Midbrain (tissue), 1 donor: ENCODE measurements at regions not wholly inside any gene's neighbourhood (a gene's known extent, or its start where the extent isn't known, plus 50 kb on each side); places are given as distances from the start of the nearest gene placed in this dataset.
"Not testable (repeated sequence)": the region's sequence is repeated elsewhere in the genome, so short reads cannot be mapped to it uniquely, and the experiment has no call there.

Experiments
- DNase-seq: peaks from one replicate; lab custom pipeline; 2025; lab: John Stamatoyannopoulos, UW

DNA sequence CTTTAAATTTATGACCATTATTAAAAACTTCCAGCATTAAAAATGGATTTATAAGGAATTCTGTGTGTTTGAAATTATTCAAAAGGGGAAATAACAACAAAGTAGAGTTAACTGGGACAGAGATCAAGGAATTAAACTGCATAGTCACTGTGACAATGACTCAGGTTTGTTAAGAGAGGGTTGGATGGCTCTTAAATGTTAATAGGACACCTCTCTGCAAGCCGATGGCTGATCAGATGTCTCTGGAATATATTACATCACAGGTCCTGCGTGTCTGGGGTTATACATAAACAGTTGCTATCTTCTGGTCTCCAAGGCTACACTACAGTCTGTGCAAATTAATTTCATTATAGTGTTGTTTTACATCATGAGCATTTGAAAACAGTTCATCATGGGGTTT lies 574.3 kb downstream of the COL12A1 start:
- no peak for DNase-seq

DNA sequence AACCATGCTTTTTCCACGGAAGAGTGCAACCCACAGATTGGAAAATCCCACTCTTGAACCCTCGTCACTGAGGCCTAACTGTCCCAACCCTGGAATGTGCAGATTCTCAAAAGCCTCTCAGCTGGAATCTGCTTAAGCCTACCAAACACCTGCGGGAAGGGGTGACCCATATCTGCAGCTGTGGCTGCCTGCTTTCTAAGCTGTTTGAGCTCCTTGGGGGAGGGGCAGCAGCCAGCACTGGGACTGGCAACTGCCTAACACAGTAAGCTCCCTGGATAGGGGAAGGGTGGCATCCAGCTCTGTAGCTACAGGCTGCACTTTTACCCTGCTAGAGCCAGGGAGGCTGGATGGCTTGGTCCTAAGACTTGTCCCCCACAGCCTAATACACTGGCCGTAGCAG lies 579.6 kb downstream of the COL12A1 start:
- no peak for DNase-seq

DNA sequence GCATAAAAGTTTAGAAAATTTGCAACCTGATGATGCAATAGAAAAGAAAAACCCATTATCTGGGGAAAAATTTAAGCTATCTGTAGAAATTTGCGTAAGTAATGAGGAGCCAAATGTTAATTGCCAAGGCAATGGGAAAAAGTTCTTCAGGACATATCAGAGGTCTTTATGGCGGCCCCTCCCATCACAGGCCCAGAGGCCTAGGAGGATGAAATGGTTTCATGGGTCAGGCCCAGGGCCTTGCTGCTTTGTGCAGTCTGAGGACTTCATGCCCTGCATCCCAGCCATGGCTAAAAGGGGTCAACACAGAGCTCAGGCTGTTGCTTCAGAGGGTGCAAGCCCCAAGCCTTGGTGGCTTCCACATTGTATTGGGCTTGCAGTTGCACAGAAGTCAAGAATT lies 582.8 kb downstream of the COL12A1 start:
- no peak for DNase-seq

GRCh38 chr6:74611220-74611619 lies 594.6 kb downstream of the COL12A1 start:
- DNase-seq = no peak

DNA sequence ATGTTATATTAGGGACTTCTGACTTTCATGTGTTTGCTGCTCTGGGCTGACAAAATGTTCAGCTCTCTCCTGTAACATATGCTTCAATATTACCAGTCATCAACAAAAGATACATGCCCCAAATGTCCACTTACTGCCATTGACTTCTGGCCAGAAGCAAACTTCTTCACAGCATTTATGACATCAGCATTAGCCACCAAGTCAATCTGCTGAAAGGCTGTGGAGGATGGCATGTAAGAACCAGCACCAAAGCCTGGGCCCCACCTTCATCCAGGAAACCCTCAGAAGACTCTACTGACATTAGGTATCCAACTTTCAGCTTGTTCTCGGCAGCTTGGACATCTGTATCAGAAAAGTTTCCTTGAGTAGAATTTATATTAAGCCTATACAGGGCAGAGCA lies 595.5 kb downstream of the COL12A1 start:
- no peak for DNase-seq

- no peak for DNase-seq
Measured at GRCh38 chr6:74609871-74610270, 596.0 kb downstream of the COL12A1 start.

DNA sequence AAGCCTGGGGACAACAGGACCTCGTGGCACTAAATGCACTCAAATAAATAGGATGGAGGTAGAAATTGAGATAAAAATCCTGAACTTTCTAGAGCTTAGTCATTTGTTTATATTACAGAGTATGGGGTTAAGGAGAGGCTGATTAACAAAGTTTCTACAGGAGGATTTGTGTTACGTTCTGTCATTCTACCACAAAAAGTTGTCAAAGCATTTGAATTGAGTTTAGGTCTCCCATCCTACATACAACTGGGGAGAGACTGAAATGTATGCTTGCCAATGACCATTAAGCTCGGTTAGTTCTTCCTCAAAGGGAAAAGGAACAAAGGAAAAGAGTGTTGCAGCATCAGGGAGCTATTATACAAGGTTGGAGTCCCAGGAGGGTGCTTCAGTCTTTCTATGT lies 597.9 kb downstream of the COL12A1 start:
- no peak for DNase-seq

DNA sequence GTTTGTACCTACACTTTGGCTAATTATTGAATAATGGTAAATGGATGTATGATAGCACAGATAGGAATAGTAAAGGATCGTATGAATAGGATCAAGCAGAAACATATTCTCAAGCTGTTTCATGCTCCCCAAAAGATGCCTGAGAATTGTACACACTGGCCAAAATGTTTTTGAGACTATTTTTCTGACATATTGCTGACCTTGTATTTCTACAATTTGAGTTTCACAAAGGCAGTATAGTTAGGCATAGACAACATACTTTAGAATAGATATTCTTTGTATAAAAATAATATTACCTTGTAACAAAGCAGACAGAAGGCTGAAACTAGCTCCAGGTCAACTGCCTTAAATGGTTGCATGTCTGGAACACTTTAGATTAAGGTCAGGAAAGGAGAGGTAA lies 598.4 kb downstream of the COL12A1 start:
- no peak for DNase-seq

DNA sequence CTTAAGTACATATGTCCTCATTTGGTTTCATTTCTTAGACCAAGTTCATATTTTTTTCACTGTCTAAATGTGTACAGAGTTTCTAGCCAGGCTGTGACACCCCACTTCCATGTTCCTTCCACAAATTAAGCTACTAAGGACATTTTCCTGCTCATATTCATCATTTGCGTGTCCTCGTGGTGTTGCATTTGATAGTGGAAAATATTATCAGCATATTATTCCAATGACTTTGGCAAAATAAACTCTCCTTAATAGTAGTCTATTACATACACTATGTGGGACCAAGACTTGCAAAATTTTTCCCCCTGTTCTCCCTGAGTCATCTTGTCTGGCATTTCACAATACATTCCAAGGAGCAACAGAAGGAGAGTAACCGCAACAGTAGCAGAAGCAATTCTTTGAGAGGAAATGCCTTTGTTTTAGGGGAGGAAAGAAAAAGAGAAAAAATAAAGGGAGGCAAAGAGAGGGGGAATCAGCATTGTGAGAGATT lies 599.2 kb downstream of the COL12A1 start:
- no peak for DNase-seq

- no peak for DNase-seq
Measured at GRCh38 chr6:74605922-74606581, 599.8 kb downstream of the COL12A1 start.

DNA sequence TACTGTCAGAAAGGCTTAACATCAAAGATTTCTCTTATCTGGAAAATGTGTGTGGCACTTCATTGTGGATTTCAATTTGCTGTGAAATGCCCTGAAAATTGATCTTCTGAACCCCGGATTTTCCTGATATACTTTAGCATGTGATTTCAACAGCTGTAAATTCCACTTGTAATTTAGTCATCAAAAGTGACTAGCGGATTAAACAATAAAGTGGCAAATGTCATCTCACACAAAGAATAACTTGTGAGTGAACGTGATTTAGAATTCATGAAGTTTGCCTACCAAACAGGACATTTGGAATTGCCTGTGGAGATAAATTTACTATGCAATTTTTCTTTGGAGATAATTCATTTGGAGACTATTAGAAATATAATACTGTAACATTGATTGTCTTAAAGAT lies 601.6 kb downstream of the COL12A1 start:
- no peak for DNase-seq

GRCh38 chr6:74603322-74604076 lies 602.4 kb downstream of the COL12A1 start:
- no peak for DNase-seq

DNA sequence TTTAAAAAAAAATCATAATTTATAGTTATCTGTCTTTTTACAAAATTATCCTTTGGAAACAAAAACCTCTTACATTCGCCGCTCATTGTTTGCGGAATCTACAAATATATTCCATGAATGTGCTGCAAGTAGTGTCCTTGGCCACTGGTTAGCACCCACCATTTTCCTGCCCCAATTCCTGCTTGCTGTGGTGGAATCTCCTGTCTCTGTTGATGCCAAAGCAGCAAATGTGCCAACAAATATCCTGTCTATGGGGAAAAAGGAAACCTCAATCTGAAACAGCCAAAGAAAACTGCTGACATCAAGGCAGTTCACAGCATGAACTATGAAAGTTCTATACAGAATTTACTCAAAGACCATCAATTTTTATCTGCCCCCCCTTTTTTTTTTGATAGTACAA lies 603.6 kb downstream of the COL12A1 start:
- no peak for DNase-seq

- DNase-seq = no peak
Measured at GRCh38 chr6:74598462-74599393, 607.1 kb downstream of the COL12A1 start.

GRCh38 chr6:74597840-74598239 lies 608.0 kb downstream of the COL12A1 start:
- no peak for DNase-seq

DNA sequence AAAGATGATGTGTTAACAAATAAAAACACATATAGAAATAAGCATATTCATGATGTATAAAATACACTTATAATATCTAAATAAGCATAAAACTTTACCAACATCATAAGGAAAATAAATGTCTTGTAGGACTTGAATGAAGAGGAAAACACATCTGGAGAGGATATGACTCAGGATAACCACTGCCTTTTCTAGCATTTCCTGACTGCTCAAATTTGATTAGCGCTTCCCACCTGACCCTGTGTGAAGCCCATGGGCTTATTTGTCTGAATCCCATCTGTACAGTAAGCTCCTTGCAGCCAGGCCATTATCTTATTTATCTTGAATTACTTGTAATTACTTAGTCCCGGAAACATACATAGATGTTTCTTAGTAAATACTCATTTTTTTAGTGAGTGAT lies 608.6 kb downstream of the COL12A1 start:
- no peak for DNase-seq

DNA sequence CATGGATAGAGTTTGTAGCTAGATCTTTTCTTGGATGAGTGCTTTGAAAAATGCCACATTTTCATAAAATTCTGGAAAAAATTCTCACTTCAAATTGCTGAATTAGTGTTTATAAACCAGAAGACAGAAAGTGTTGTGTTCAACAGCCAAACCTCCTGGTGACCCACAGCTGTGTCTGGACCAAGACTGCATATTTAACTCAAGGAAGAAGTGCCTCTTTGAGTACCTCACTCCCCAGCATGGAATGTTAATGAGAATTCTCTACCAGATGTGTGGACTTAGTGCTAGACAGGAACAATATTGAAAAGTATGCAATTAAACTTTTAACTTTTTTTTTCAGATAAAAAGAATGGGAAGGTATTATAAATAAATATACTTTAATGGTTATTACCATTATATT lies 609.3 kb downstream of the COL12A1 start:
- no peak for DNase-seq

DNA sequence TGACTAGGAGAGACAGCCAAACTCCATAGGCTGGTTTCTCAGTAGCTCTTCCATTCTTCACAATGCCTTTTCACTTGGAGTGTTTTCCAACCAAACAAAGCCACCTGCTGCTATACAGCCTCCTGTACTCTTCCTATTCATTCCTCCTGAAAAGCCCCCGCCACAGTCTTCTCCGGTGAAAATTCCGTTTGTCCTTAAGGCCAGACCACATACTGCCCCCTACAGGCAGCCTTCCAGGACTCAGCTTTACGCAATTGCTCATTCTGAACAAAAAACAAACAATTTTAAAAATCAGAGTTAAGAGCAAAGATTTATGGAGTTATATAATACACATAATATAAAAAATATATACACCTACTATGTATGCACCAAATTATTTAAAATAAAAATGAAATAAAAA lies 611.5 kb downstream of the COL12A1 start:
- not testable (repeated sequence) for DNase-seq

DNA sequence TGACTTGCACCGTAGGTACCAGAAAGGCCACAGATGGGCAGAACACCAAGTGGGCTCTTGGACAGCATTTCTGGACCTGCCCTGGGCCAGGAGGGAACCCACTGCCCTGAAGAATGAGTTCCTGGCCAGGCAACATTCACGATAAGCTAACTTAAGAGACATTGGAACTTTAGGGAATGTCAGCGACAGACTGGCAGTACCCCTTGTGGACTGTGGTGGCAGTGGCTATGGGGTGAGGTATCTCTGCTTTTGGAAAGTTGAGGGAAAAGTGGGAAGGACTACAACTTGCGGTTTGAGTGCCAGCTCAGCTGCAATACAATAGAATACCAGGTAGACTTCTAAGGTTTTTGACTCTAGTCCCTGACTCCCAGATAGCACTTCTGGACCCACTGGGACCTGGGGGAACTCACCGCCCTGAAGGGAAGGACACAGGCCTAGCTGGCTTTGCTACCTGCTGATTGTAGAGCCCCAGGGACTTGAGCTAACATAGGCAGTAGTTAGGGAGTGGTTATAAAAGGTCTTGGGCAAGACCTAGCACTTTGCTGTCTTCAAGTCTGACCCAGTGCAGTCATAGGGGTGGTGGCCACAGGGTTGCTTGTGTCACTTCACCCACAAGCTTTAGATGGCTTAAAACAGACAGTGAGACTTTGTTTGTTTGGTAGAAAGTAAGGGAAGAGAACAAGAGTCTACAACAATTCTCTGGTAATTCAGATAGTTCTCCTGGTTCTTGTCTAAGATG lies 617.6 kb downstream of the COL12A1 start:
- DNase-seq = no peak

- DNase-seq = no peak
Measured at GRCh38 chr6:74587386-74587785, 618.5 kb downstream of the COL12A1 start.

DNA sequence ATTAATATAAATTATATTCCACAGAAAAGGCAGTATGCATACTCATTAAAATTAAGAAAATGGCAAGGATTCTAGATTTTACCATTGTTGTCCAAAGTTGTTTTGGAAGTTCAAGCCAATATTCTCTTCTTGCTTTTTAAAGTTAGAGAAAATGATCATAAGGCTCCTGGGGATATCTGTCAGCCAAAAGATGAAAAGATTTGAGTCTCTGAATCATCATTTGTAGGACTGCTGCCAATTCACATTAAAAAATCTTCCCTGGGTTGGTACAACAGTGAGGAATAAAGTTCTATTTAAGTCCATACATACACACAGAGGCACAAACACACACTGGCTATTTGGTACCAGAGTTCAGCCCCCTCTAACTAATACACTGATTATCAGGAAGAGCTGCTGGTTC lies 620.1 kb downstream of the COL12A1 start:
- no peak for DNase-seq

- no peak for DNase-seq
Measured at GRCh38 chr6:74581681-74582080, 624.2 kb downstream of the COL12A1 start.
